ENCODE measurements at regions not wholly inside any gene's neighbourhood (a gene's known extent, or its start where the extent isn't known, plus 50 kb on each side); places are given as distances from the start of the nearest gene placed in this dataset.

- no peak for TF ChIP-seq CTCF (IDR thresholded peaks at IDR 0.05)
- no peak for TF ChIP-seq POLR2AphosphoS5 (IDR thresholded peaks at IDR 0.05)
- no peak for TF ChIP-seq POLR2A (IDR thresholded peaks at IDR 0.05)
These were observed 257.5 kb upstream of the SNX7 start for GRCh38 chr1:98403963-98404480.
